ENCODE measurements at regions not wholly inside any gene's neighbourhood (a gene's known extent, or its start where the extent isn't known, plus 50 kb on each side); places are given as distances from the start of the nearest gene placed in this dataset.

- ChIA-PET CTCF (ENCODE audit: partially characterized antibody) (interaction anchor here (0.8 to 2.3 kb wide), 7 partner anchors 10 to 361 kb away, joined by 3 to 11 read pairs (median 3); no protein-coding TSS in a partner anchor), POLR2A (ENCODE audit: partially characterized antibody) (no interaction called here)
- no peak overlapping the region for H4K8ac ChIP-seq (ENCODE audit: extremely low read depth, insufficient read depth, low read length)
- no peaks in the 10 kb centered on the region for H3K79me2 ChIP-seq (ENCODE audit: control insufficient read depth in 1 of 2, insufficient read depth in 2 of 2, low read length in 2 of 2)
- no peak overlapping the region for H3K4ac ChIP-seq (replicated peaks; ENCODE audit: insufficient read length, low read depth, low read length)
- TF ChIP-seq CBX8 (IDR thresholded peaks at IDR 0.05; ENCODE audit: borderline replicate concordance, low read depth, low read length), result no peak
- TF ChIP-seq, protein P1, sequence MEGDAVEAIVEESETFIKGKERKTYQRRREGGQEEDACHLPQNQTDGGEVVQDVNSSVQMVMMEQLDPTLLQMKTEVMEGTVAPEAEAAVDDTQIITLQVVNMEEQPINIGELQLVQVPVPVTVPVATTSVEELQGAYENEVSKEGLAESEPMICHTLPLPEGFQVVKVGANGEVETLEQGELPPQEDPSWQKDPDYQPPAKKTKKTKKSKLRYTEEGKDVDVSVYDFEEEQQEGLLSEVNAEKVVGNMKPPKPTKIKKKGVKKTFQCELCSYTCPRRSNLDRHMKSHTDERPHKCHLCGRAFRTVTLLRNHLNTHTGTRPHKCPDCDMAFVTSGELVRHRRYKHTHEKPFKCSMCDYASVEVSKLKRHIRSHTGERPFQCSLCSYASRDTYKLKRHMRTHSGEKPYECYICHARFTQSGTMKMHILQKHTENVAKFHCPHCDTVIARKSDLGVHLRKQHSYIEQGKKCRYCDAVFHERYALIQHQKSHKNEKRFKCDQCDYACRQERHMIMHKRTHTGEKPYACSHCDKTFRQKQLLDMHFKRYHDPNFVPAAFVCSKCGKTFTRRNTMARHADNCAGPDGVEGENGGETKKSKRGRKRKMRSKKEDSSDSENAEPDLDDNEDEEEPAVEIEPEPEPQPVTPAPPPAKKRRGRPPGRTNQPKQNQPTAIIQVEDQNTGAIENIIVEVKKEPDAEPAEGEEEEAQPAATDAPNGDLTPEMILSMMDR (IDR thresholded peaks at IDR 0.05; ENCODE audit: control extremely low read depth in 1 of 3, insufficient read depth in 1 of 3, low read depth in 1 of 3, low read length in 3 of 3), result peak in 2 of 3 experiments; percentile 5 to 12; a peak in 1 of 4 replicates
- TF ChIP-seq RAD21 (IDR thresholded peaks at IDR 0.05 in 1 of 2, conservative IDR thresholded peaks at IDR 0.05 in 1 of 2; ENCODE audit: low read depth in 2 of 2, low read length in 2 of 2), result peak; percentile 33 to 44; a peak in 3 of 4 replicates
- DNase-seq (ENCODE audit: low read depth in 1 of 2, low spot score in 2 of 2) (no peak), FAIRE-seq (no peak)
- no peak overlapping the region for H4K91ac ChIP-seq (replicated peaks; ENCODE audit: insufficient read length, low read length)
- no peak overlapping the region for H2BK12ac ChIP-seq (ENCODE audit: low read depth, low read length)
- peaks cover 0 to under 1% (median 0%) of the 10 kb centered on the region in 4 experiments; a peak in 2 of 7 replicates for H3K4me1 ChIP-seq (replicated peaks in 1 of 4; ENCODE audit: control insufficient read depth in 3 of 4, insufficient read depth in 4 of 4, low read length in 3 of 4)
- no peaks in the 10 kb centered on the region for H3K79me1 ChIP-seq (ENCODE audit: low read depth, low read length)
- 92% methylated on average over 5 of the region's 5 CpGs; no CpG with 5 or more reads in 1 of the 2 experiments for WGBS, 2 experiments (ENCODE audit: extremely low coverage in 1 of 2, insufficient coverage in 1 of 2, insufficient read length in 1 of 2, insufficient replicate concordance in 2 of 2, low coverage in 1 of 2, low lambda C conversion rate in 2 of 2, missing lambda C conversion rate in 1 of 2)
- H3K36me3 ChIP-seq (ENCODE audit: control insufficient read depth in 2 of 4, insufficient read depth in 4 of 4, low read length in 3 of 4), result no peaks in the 10 kb centered on the region
- no peak overlapping the region for H3K27ac ChIP-seq (ENCODE audit: low read depth, low read length)
- H2AK5ac ChIP-seq (ENCODE audit: low read depth, low read length), result no peak overlapping the region
- H3K9ac ChIP-seq (replicated peaks in 1 of 4; ENCODE audit: extremely low read depth in 1 of 4, low read depth in 3 of 4, low read length in 3 of 4), result no peak overlapping the region
- H3K14ac ChIP-seq (ENCODE audit: insufficient read length), result no peak overlapping the region
- H3K9me3 ChIP-seq (ENCODE audit: insufficient read depth in 2 of 2, low read depth in 1 of 2, low read length in 1 of 2), result no peaks in the 10 kb centered on the region
- H2AFZ ChIP-seq (ENCODE audit: low read length), result no peak overlapping the region
- H4K20me1 ChIP-seq (replicated peaks in 1 of 2; ENCODE audit: control insufficient read depth in 1 of 2, insufficient read depth in 2 of 2, low read length in 2 of 2), result no peaks in the 10 kb centered on the region
- H3K56ac ChIP-seq (replicated peaks; ENCODE audit: insufficient read length, low read depth, low read length), result no peak overlapping the region
- H3K23me2 ChIP-seq (ENCODE audit: low read depth, low read length), result peaks cover 6% of the 10 kb centered on the region; the same call in 1 of the 2 replicates
- H2BK5ac ChIP-seq (ENCODE audit: low read depth, low read length), result no peak overlapping the region
- H2BK120ac ChIP-seq (replicated peaks; ENCODE audit: low read depth, low read length), result no peak overlapping the region
- no peak overlapping the region for H3K23ac ChIP-seq (ENCODE audit: insufficient read length)
- H3K27me3 ChIP-seq (replicated peaks in 1 of 4; ENCODE audit: control insufficient read depth in 3 of 4, extremely low read depth in 1 of 4, insufficient read depth in 3 of 4, low read length in 3 of 4), result no peaks in the 10 kb centered on the region
- H3K4me2 ChIP-seq (ENCODE audit: insufficient read depth in 1 of 2, low read depth in 2 of 2, low read length in 2 of 2), result no peak overlapping the region
- H3K4me3 ChIP-seq (ENCODE audit: extremely low read depth in 1 of 4, insufficient read depth in 2 of 4, low read depth in 3 of 4, low read length in 4 of 4), result no peak overlapping the region
- H4K5ac ChIP-seq (ENCODE audit: insufficient read length, low read depth, low read length), result no peak overlapping the region
- H2BK20ac ChIP-seq (ENCODE audit: low read length), result no peak overlapping the region
- no peak overlapping the region for H2BK15ac ChIP-seq (ENCODE audit: low read length)
- H3K18ac ChIP-seq (ENCODE audit: extremely low read depth, low read length), result no peak overlapping the region
Measured at GRCh38 chr15:94666553-94666952, 435.2 kb downstream of the MCTP2 start.

All from H1 (cell line).